Peyer's patch (tissue), 4 donors: ENCODE measurements at regions not wholly inside any gene's neighbourhood (a gene's known extent, or its start where the extent isn't known, plus 50 kb on each side); places are given as distances from the start of the nearest gene placed in this dataset.

Experiments
- DNase-seq, 3 donors: peaks; one replicate each; pipeline ENCODE4 v3.0.0-alpha.2; 2017 to 2019
- H3K27ac ChIP-seq, 4 donors: fragments of 200-600 bp; sonication (generic); one replicate each; pipeline ENCODE4 v1.5.1; 2016 to 2019
- H3K27me3 ChIP-seq, 2 donors: fragments of 200-600 bp; sonication (generic); one replicate each; pipeline ENCODE4 v1.5.1; 2019
- H3K36me3 ChIP-seq, 3 donors: fragments of 200-600 bp; sonication (generic); one replicate each; pipeline ENCODE4 v1.5.1; 2016 to 2019
- H3K4me1 ChIP-seq, 4 donors: fragments of 200-600 bp; sonication (generic); one replicate each; pipeline ENCODE4 v1.5.1; 2016 to 2019
- H3K4me3 ChIP-seq, 4 donors: fragments of 200-600 bp; sonication (generic); 1 replicate in 3 of 4; 2 replicates in 1 of 4; pipeline ENCODE4 v1.5.1; 2016 to 2019; ENCODE audit warnings: mild to moderate bottlenecking in 1 of 4
- H3K9me3 ChIP-seq, 4 donors: fragments of 200-600 bp; sonication (generic); one replicate each; pipeline ENCODE4 v1.5.1; 2016 to 2019; ENCODE audit warnings: mild to moderate bottlenecking in 1 of 4
- POLR2A ChIP-seq, 2 donors: fragments of 450-650 bp; IDR thresholded peaks; one replicate each; pipeline ENCODE4 v1.5.1; 2017; ENCODE audit warnings: antibody characterized with exemption in 2 of 2, mild to moderate bottlenecking in 2 of 2, moderate library complexity in 2 of 2
- TF ChIP-seq, protein P1 (sequence below), 6 experiments: fragments of 450-650 bp in 4 of 6; fragments of 200-600 bp in 2 of 6; sonication (generic) in 1 of 6; IDR thresholded peaks; one replicate each; pipeline ENCODE4 v1.5.1; 2017 to 2019; ENCODE audit warnings: antibody characterized with exemption in 6 of 6, mild to moderate bottlenecking in 3 of 6, moderate library complexity in 1 of 6

DNA sequence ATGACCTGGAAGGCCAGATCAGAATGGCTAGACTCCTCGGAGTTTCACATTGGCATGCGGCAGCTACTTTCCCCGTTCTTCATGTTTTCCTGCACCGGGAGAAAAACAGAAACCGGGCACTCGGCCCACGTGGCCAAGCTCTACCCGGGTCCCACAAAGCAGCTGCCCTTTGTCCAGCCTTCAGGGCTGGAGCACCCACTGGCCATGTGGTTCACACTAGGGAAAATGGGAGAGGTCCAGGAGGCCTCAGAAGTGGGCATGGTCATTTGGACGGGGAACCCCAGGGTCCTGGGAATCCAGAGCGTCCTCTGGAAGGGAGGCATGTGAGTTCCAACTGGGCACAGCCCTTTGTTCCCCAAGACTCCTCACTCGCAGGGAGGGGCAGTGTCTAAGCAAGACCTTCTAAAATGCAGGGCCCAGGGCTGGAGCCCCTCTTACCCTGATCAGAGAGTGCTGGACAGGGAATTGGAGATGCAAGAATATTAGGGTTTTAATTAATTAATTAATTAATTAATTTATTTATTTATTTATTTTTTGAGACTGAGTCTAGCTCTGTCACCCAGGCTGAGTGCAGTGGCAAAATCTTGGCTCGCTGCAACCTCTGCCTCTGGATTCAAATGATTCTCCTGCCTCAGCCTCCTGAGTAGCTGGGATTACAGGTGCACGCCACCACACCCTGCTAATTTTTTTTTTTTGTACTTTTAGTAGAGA is 97.2 kb upstream of the CPEB4 start:
- Histone ChIP-seq H3K27ac (peak overlapping the region in 1 of 4 donors; percentile 83), H3K27me3 (no peaks in the 10 kb centered on the region), H3K4me1 (peaks cover 0 to 37% (median 0%) of the 10 kb centered on the region in 4 donors), H3K36me3 (no peaks in the 10 kb centered on the region), H3K9me3 (no peaks in the 10 kb centered on the region), H3K4me3 (no peak overlapping the region)
- no peak for TF ChIP-seq POLR2A (IDR thresholded peaks at IDR 0.05)
- TF ChIP-seq, protein P1, sequence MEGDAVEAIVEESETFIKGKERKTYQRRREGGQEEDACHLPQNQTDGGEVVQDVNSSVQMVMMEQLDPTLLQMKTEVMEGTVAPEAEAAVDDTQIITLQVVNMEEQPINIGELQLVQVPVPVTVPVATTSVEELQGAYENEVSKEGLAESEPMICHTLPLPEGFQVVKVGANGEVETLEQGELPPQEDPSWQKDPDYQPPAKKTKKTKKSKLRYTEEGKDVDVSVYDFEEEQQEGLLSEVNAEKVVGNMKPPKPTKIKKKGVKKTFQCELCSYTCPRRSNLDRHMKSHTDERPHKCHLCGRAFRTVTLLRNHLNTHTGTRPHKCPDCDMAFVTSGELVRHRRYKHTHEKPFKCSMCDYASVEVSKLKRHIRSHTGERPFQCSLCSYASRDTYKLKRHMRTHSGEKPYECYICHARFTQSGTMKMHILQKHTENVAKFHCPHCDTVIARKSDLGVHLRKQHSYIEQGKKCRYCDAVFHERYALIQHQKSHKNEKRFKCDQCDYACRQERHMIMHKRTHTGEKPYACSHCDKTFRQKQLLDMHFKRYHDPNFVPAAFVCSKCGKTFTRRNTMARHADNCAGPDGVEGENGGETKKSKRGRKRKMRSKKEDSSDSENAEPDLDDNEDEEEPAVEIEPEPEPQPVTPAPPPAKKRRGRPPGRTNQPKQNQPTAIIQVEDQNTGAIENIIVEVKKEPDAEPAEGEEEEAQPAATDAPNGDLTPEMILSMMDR (IDR thresholded peaks at IDR 0.05) = no peak
- no peak for DNase-seq

DNA sequence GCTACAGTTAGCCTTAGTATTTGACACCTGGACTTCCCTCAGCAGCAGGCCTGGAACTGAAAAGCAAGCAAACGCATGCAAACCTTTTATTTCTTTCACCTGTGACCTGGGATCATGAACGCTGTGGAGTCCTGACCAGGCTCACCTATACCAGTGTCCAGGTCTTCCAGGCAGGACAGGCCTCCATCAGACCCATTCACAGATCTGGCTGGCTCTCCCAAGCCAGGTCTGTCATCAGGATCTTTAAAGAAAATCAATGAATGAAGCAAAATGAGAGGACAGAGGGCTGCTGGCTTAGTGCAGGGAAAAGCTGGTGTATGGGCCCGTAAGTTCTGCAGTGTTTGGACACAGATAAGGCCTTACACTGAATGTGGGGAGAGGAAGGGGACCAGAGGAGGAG is 96.3 kb upstream of the CPEB4 start:
- no peak overlapping the region for H3K4me3 ChIP-seq
- H3K27ac ChIP-seq = peak overlapping the region in 2 of 4 donors; percentile 6 to 59
- H3K27me3 ChIP-seq = no peaks in the 10 kb centered on the region
- no peak for DNase-seq
- peaks cover 0 to 37% (median 0%) of the 10 kb centered on the region in 4 donors for H3K4me1 ChIP-seq
- H3K36me3 ChIP-seq = no peaks in the 10 kb centered on the region
- no peak for TF ChIP-seq POLR2A (IDR thresholded peaks at IDR 0.05)
- TF ChIP-seq, protein P1 (IDR thresholded peaks at IDR 0.05) = no peak
- H3K9me3 ChIP-seq = no peaks in the 10 kb centered on the region

DNA sequence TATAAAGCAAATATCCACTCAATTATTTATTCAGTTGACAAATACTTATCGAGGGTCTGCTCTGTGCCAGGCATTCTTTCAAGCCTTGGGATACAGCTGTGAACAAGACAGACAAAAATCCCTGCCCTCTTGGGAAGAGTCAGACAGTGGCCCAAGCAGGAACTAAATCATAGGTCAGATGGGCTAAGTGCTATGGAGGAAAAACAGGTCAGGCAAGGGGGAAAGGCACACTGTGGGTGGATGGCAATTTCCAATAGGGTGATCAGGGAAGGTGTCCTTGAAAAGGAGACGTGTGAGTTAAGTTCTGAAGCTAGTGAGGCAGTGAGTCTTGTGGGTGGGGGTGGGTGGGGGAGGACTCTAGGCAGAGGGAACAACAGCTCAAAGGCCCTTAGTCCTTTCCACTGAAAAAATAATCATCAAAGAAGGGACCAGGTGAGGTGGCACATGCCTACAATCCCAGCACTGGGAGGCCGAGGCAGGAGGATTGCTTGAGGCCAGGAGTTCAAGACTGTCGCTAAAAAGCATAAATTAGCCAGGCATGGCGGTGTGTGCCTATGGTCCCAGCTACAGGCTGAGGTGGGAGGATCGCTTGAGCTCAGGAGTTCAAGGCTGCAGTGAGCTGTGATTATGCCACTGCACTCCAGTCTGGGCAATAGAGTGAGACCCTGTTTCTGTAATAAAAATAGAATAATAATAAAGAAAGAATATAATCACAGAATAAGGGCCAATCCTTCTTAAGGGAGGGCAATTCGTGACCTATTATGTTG is 95.2 kb upstream of the CPEB4 start:
- no peaks in the 10 kb centered on the region for H3K27me3 ChIP-seq
- H3K36me3 ChIP-seq = no peaks in the 10 kb centered on the region
- peak overlapping the region in 3 of 4 donors; percentile 60 to 92 (median 83) for H3K27ac ChIP-seq
- TF ChIP-seq POLR2A (IDR thresholded peaks at IDR 0.05) = no peak
- TF ChIP-seq, protein P1 (IDR thresholded peaks at IDR 0.05) = no peak
- no peak for DNase-seq
- H3K9me3 ChIP-seq = no peaks in the 10 kb centered on the region
- H3K4me1 ChIP-seq = peaks cover 0 to 37% (median 0%) of the 10 kb centered on the region in 4 donors
- H3K4me3 ChIP-seq = no peak overlapping the region

DNA sequence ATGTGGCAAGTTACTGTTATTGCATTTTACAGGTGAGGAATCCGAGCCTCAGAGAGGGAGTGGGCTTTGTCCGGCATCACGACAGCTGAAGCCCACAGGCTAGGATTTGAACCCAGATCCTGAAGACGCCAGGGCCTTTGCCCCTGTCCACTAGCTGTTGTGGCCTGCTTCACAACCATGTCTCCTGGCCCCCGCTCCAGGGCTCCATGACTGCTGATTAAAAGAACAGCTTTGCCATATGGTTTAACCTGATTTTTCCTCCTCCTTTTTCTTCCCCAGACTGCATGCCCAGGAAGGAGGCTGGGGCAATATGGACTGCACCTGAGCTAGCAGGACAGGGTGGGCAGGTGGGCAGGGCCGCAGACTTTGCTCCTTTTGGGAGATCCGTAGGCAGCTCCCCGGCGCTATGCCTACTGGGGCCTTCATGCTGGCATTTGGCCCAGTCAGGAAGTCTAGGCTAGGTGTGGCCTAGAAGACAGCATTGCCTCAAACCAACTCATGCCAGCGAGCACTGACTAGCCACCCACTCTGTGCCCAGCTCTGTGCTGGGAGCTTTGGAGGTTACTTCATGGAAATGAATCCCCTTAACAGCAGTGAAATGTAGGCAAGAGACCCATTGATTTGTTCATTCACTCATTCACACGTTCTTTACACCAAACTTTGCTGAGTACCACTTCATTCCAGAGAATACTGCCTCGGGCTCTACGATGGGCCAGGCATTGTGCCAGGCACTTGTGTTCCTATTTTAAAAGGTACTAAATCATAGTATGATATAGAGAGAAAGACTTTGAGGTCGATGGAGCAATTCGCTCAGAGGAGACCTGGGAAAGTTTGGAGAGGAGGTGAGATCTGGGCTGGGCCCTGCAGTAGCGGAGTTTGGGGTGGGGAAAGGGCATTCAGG is 94.3 kb upstream of the CPEB4 start:
- peak in 2 of 3 donors; percentile 88 to 90 for DNase-seq
- no peaks in the 10 kb centered on the region for H3K27me3 ChIP-seq
- H3K36me3 ChIP-seq = no peaks in the 10 kb centered on the region
- peak overlapping the region in 3 of 4 donors; percentile 60 to 92 (median 83) for H3K27ac ChIP-seq
- no peaks in the 10 kb centered on the region for H3K9me3 ChIP-seq
- H3K4me3 ChIP-seq = no peak overlapping the region
- peaks cover 0 to 37% (median 0%) of the 10 kb centered on the region in 4 donors for H3K4me1 ChIP-seq
- TF ChIP-seq, protein P1 (IDR thresholded peaks at IDR 0.05) = no peak
- peak in 1 of 2 donors; percentile 78 for TF ChIP-seq POLR2A (IDR thresholded peaks at IDR 0.05)

GRCh38 chr5:173794901-173795416 is 93.2 kb upstream of the CPEB4 start:
- Histone ChIP-seq H3K27ac (peak overlapping the region in 3 of 4 donors; percentile 60 to 92 (median 83)), H3K4me3 (no peak overlapping the region), H3K36me3 (no peaks in the 10 kb centered on the region), H3K27me3 (no peaks in the 10 kb centered on the region), H3K4me1 (peaks cover 0 to 37% (median 0%) of the 10 kb centered on the region in 4 donors), H3K9me3 (no peaks in the 10 kb centered on the region)
- no peak for DNase-seq
- TF ChIP-seq, protein P1 (IDR thresholded peaks at IDR 0.05) = no peak
- TF ChIP-seq POLR2A (IDR thresholded peaks at IDR 0.05) = no peak
